Glutamatergic neuron (in vitro differentiated cells): ENCODE measurements at regions not wholly inside any gene's neighbourhood (a gene's known extent, or its start where the extent isn't known, plus 50 kb on each side); places are given as distances from the start of the nearest gene placed in this dataset.

Experiments used
- DNase-seq: peaks from one replicate; pipeline ENCODE4 v3.0.0; 2022
- H3K27ac Mint-ChIP-seq: one replicate; pipeline ENCODE4 v1.8.0; 2020; ENCODE audit warnings: mild to moderate bottlenecking, mixed read lengths, inconsistent platforms; ENCODE audit not compliant: unreplicated experiment
- H3K27me3 Mint-ChIP-seq: one replicate; pipeline ENCODE4 v1.8.0; 2020; ENCODE audit warnings: mild to moderate bottlenecking, moderate library complexity, mixed read lengths, inconsistent platforms; ENCODE audit not compliant: unreplicated experiment
- H3K36me3 Mint-ChIP-seq: one replicate; pipeline ENCODE4 v1.8.0; 2020; ENCODE audit warnings: mild to moderate bottlenecking, mixed read lengths, inconsistent platforms; ENCODE audit not compliant: unreplicated experiment
- H3K4me1 Mint-ChIP-seq: one replicate; pipeline ENCODE4 v1.8.0; 2020; ENCODE audit warnings: mild to moderate bottlenecking, low read depth, mixed read lengths, inconsistent platforms; ENCODE audit not compliant: unreplicated experiment
- H3K4me3 Mint-ChIP-seq: one replicate; pipeline ENCODE4 v1.8.0; 2020; ENCODE audit warnings: mild to moderate bottlenecking, mixed read lengths, inconsistent platforms; ENCODE audit not compliant: unreplicated experiment
- H3K9me3 Mint-ChIP-seq: one replicate; pipeline ENCODE4 v1.8.0; 2020; ENCODE audit warnings: mild to moderate bottlenecking, moderate library complexity, mixed read lengths, inconsistent platforms; ENCODE audit not compliant: unreplicated experiment
- CTCF ChIP-seq: fragments of 200-600 bp; sonication (generic); IDR thresholded peaks from one replicate; pipeline ENCODE4 v1.5.0; 2021; ENCODE audit not compliant: partially characterized antibody, unreplicated experiment

GRCh38 chr18:64785686-64786085 lies 636.8 kb upstream of the LINC00305 start:
- Mint-ChIP-seq H3K27ac (no peak overlapping the region), H3K4me3 (no peak overlapping the region), H3K4me1 (no peaks in the 10 kb centered on the region), H3K27me3 (no peaks in the 10 kb centered on the region), H3K9me3 (no peaks in the 10 kb centered on the region), H3K36me3 (no peaks in the 10 kb centered on the region)
- no peak for TF ChIP-seq CTCF
- DNase-seq = no peak

GRCh38 chr18:64777556-64777955 lies 628.7 kb upstream of the LINC00305 start:
- Mint-ChIP-seq H3K27me3 (no peaks in the 10 kb centered on the region), H3K27ac (no peak overlapping the region), H3K9me3 (no peaks in the 10 kb centered on the region), H3K4me3 (no peak overlapping the region), H3K4me1 (no peaks in the 10 kb centered on the region), H3K36me3 (no peaks in the 10 kb centered on the region)
- TF ChIP-seq CTCF = no peak
- no peak for DNase-seq

GRCh38 chr18:64765908-64766307 lies 617.0 kb upstream of the LINC00305 start:
- H3K4me3 Mint-ChIP-seq = no peak overlapping the region
- no peak overlapping the region for H3K27ac Mint-ChIP-seq
- no peak for TF ChIP-seq CTCF
- peaks cover 3% of the 10 kb centered on the region for H3K4me1 Mint-ChIP-seq
- no peaks in the 10 kb centered on the region for H3K9me3 Mint-ChIP-seq
- H3K27me3 Mint-ChIP-seq = no peaks in the 10 kb centered on the region
- no peaks in the 10 kb centered on the region for H3K36me3 Mint-ChIP-seq
- no peak for DNase-seq

- TF ChIP-seq CTCF = no peak
- no peaks in the 10 kb centered on the region for H3K27me3 Mint-ChIP-seq
- peaks cover 8% of the 10 kb centered on the region for H3K4me1 Mint-ChIP-seq
- no peak overlapping the region for H3K27ac Mint-ChIP-seq
- no peak for DNase-seq
- no peaks in the 10 kb centered on the region for H3K9me3 Mint-ChIP-seq
- H3K4me3 Mint-ChIP-seq = no peak overlapping the region
- H3K36me3 Mint-ChIP-seq = no peaks in the 10 kb centered on the region
Measured at GRCh38 chr18:64752707-64753106, 603.8 kb upstream of the LINC00305 start.

- no peaks in the 10 kb centered on the region for H3K36me3 Mint-ChIP-seq
- H3K9me3 Mint-ChIP-seq = no peaks in the 10 kb centered on the region
- H3K27me3 Mint-ChIP-seq = no peaks in the 10 kb centered on the region
- H3K27ac Mint-ChIP-seq = no peak overlapping the region
- peaks cover 9% of the 10 kb centered on the region for H3K4me1 Mint-ChIP-seq
- DNase-seq = no peak
- no peak overlapping the region for H3K4me3 Mint-ChIP-seq
- no peak for TF ChIP-seq CTCF
Measured at GRCh38 chr18:64749884-64750283, 601.0 kb upstream of the LINC00305 start.
